ENCODE measurements at regions not wholly inside any gene's neighbourhood (a gene's known extent, or its start where the extent isn't known, plus 50 kb on each side); places are given as distances from the start of the nearest gene placed in this dataset.

DNA sequence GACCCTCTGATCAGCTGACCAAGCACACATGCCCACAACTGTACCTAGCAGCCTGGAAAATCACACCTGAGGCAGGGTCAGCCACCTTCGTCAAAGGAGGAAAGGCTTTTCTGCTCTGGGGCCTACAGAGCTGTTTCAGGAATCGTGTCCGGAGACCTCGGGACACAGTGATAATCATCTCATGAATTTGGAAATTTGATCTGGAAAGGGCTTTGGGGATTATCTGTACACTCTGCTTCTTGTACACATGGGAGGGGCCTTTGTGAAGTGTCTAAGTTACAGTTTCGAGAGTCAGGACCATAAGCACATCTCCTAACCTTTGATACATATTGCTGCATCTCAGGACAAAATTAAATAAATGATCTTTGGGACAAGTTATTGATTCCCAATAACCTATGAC is 1421.2 kb upstream of the TENM4 start (continued):
- no peak for TF ChIP-seq ZBED4 (CRISPR knock-in tag; IDR thresholded peaks at IDR 0.05; ENCODE audit: borderline replicate concordance)
- no peak for TF ChIP-seq TAF15 (IDR thresholded peaks at IDR 0.05; ENCODE audit: low read depth, low read length, poor library complexity, severe bottlenecking)
- no peak for TF ChIP-seq ZNF737 (CRISPR knock-in tag; IDR thresholded peaks at IDR 0.05; ENCODE audit: borderline replicate concordance)

- Histone ChIP-seq H3K4me1 (ENCODE audit: insufficient read depth, low read length) (no peaks in the 10 kb centered on the region), H3K79me2 (ENCODE audit: insufficient read depth, low read length) (no peaks in the 10 kb centered on the region), H3K27me3 (ENCODE audit: control insufficient read depth in 1 of 2, insufficient read depth in 2 of 2, low read length in 2 of 2) (no peaks in the 10 kb centered on the region), H3K27ac (ENCODE audit: extremely low read length, insufficient read depth, low read length) (no peak overlapping the region), H2AFZ (ENCODE audit: low read length) (no peak overlapping the region), H3K4me2 (ENCODE audit: low read depth, low read length) (no peak overlapping the region), H3K4me3 (replicated peaks in 1 of 3; ENCODE audit: insufficient read depth in 1 of 3, low read depth in 2 of 3, low read length in 3 of 3) (no peak overlapping the region), H3K9ac (ENCODE audit: insufficient read depth, low read depth, low read length) (no peak overlapping the region), H3K9me3 (ENCODE audit: low read length) (no peaks in the 10 kb centered on the region), H4K20me1 (ENCODE audit: insufficient read depth, low read length) (no peaks in the 10 kb centered on the region), H3K36me3 (replicated peaks in 1 of 2; ENCODE audit: control insufficient read depth in 1 of 2, insufficient read depth in 2 of 2, low read length in 2 of 2) (no peaks in the 10 kb centered on the region)
- in situ Hi-C loops (cut with HindIII; ENCODE audit: extremely low pct_ligation_motif_present, low pct_unique_long_range_greater_than_20kb) (no loop called here), intact Hi-C loops (cut with micrococcal nuclease; ENCODE audit: unreplicated experiment) (no loop called here)
- ChIA-PET POLR2A (no interaction called here), CTCF (ENCODE audit: low intra/inter-chr PET ratio, low total read pairs) (no interaction called here)
- DNase-seq (ENCODE audit: low spot score) (no peak), ATAC-seq (no peak), FAIRE-seq (no peak)
- TF ChIP-seq NFIC (IDR thresholded peaks at IDR 0.05; ENCODE audit: low read length) (no peak), ARHGAP35 (CRISPR knock-in tag; IDR thresholded peaks at IDR 0.05; ENCODE audit: borderline replicate concordance) (no peak), ZNF749 (CRISPR knock-in tag; IDR thresholded peaks at IDR 0.05; ENCODE audit: borderline replicate concordance) (no peak), ETS1 (CRISPR knock-in tag; IDR thresholded peaks at IDR 0.05) (no peak), ZNF773 (CRISPR knock-in tag; IDR thresholded peaks at IDR 0.05; ENCODE audit: borderline replicate concordance) (no peak), ZNF883 (CRISPR knock-in tag; IDR thresholded peaks at IDR 0.05; ENCODE audit: not compliant biosample characterization) (no peak), RBM39 (IDR thresholded peaks at IDR 0.05; ENCODE audit: low read depth, low read length, poor library complexity, severe bottlenecking) (no peak), MBD4 (IDR thresholded peaks at IDR 0.05; ENCODE audit: borderline replicate concordance, low read length) (no peak)
- TF ChIP-seq, protein P1, sequence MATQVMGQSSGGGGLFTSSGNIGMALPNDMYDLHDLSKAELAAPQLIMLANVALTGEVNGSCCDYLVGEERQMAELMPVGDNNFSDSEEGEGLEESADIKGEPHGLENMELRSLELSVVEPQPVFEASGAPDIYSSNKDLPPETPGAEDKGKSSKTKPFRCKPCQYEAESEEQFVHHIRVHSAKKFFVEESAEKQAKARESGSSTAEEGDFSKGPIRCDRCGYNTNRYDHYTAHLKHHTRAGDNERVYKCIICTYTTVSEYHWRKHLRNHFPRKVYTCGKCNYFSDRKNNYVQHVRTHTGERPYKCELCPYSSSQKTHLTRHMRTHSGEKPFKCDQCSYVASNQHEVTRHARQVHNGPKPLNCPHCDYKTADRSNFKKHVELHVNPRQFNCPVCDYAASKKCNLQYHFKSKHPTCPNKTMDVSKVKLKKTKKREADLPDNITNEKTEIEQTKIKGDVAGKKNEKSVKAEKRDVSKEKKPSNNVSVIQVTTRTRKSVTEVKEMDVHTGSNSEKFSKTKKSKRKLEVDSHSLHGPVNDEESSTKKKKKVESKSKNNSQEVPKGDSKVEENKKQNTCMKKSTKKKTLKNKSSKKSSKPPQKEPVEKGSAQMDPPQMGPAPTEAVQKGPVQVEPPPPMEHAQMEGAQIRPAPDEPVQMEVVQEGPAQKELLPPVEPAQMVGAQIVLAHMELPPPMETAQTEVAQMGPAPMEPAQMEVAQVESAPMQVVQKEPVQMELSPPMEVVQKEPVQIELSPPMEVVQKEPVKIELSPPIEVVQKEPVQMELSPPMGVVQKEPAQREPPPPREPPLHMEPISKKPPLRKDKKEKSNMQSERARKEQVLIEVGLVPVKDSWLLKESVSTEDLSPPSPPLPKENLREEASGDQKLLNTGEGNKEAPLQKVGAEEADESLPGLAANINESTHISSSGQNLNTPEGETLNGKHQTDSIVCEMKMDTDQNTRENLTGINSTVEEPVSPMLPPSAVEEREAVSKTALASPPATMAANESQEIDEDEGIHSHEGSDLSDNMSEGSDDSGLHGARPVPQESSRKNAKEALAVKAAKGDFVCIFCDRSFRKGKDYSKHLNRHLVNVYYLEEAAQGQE (IDR thresholded peaks at IDR 0.05; ENCODE audit: borderline replicate concordance in 1 of 2, low read depth in 1 of 2, low read length in 2 of 2), result no peak
- BruUV-seq (replicated peaks), result no TSS peak
These were observed 1420.4 kb upstream of the TENM4 start for GRCh38 chr11:80861193-80861592.
